Coronary artery (tissue), 2 donors: ENCODE measurements at regions not wholly inside any gene's neighbourhood (a gene's known extent, or its start where the extent isn't known, plus 50 kb on each side); places are given as distances from the start of the nearest gene placed in this dataset.

Experiments used
- DNase-seq: peaks from one replicate; pipeline ENCODE4 v3.0.0-alpha.2; 2017; ENCODE audit warnings: low spot score
- H3K27ac ChIP-seq, 2 donors: fragments of 200-600 bp; sonication (generic); one replicate each; pipeline ENCODE4 v1.5.1; 2016 to 2019
- H3K4me3 ChIP-seq: fragments of 200-600 bp; sonication (generic); 2 replicates; pipeline ENCODE4 v1.5.1; 2016; ENCODE audit warnings: mild to moderate bottlenecking, moderate library complexity
- TF ChIP-seq, protein P1 (sequence below): fragments of 200-600 bp; sonication (generic); IDR thresholded peaks from one replicate; pipeline ENCODE4 v1.5.1; 2019; ENCODE audit warnings: antibody characterized with exemption

DNA sequence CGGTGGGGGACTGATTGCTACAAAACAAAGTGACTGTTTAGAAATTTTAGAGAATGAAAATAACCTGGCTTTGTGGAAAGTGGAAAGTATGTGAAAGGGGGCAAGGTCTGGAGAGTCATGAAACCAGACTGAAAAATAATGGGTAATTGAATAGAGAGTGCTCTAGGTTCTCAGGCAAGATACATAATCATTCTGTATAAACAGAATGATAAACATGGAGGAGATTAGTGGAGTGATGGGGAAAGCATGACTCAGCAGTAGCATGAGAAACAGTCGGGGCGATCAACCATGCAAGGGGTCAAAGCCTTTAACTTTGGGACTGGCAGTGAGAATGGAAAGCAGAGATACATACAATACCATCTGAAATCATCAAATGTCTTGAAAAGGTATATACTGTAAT, 332.5 kb downstream of the CCER1 start:
- no peak overlapping the region for H3K4me3 ChIP-seq
- TF ChIP-seq, protein P1, sequence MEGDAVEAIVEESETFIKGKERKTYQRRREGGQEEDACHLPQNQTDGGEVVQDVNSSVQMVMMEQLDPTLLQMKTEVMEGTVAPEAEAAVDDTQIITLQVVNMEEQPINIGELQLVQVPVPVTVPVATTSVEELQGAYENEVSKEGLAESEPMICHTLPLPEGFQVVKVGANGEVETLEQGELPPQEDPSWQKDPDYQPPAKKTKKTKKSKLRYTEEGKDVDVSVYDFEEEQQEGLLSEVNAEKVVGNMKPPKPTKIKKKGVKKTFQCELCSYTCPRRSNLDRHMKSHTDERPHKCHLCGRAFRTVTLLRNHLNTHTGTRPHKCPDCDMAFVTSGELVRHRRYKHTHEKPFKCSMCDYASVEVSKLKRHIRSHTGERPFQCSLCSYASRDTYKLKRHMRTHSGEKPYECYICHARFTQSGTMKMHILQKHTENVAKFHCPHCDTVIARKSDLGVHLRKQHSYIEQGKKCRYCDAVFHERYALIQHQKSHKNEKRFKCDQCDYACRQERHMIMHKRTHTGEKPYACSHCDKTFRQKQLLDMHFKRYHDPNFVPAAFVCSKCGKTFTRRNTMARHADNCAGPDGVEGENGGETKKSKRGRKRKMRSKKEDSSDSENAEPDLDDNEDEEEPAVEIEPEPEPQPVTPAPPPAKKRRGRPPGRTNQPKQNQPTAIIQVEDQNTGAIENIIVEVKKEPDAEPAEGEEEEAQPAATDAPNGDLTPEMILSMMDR: no peak
- no peak overlapping the region for H3K27ac ChIP-seq
- DNase-seq: no peak

DNA sequence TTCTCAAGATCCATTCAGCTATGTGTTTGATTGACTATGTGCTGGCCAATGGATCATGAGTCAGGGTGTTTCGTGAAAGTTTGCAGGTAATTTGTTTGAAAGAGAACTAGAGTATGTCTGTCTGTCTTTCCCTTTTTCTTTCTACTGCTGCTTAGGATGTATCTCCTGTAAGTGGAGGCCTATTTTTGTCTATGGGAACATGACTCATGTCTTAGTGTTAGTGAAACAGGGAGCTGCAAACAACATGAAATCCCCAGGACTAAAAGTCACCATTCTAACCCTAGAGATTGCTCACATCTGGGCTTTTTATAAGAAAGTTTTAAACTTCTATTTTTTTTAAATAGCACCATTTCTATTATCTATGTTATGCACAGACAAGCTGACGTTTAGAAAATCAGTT, 333.0 kb downstream of the CCER1 start:
- H3K27ac ChIP-seq: no peak overlapping the region
- no peak overlapping the region for H3K4me3 ChIP-seq
- no peak for DNase-seq
- TF ChIP-seq, protein P1: no peak

DNA sequence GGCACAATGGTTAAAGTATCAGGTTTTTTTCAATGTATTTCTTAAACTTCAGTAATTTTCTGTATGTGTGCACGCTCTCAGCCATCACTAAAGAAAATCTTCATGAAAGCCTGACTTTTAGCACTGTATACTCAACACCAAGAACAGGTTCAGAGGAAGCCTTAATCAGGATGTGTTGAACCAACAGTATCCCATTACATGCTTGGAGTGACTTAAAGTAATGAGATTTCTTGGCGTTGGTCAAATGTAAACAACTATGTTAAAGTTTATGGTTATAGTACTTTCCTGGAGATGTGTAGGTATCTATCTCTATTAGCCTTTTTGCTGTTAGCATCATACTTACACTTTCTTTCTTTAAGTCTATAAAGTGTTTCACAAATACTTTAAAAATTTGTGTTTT, 335.0 kb downstream of the CCER1 start:
- DNase-seq: no peak
- no peak overlapping the region for H3K4me3 ChIP-seq
- no peak overlapping the region for H3K27ac ChIP-seq
- TF ChIP-seq, protein P1: no peak

DNA sequence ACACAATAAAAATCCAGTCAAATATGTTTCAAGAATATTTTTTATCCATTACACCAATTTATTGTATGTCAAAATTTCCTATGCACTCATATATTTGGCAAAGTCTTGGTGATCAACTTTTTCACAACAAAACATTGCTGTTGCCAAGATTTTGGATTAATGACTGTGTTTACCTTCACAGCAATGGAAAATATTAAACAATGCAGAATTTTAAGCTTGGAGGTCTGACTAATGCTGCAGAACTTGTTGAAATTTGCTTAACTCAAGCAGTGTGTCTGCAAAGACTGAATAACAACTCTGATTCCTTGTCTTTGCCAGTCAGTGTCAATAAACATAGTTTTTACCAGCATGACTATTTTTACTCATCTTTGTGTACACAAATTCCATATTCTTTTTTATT, 336.4 kb downstream of the CCER1 start:
- TF ChIP-seq, protein P1: no peak
- H3K27ac ChIP-seq: no peak overlapping the region
- DNase-seq: no peak
- H3K4me3 ChIP-seq: no peak overlapping the region

DNA sequence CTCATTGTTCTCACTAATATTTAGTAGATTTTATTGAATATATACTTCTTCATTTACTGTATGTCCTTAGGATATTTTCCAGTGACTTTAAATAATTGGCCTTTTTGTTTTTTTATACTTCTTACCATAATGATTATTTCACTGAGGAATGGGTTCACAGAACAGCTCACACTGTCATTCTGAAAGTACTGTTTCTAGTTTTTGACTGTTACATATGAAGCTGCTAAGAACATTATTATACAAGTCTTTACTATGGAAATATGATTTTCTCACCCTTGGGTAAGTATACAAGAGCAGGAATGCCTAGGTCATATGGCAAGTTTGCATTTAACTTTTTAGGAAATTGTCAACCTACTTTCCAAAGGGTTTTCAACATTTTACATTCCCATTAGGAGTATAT, 343.1 kb downstream of the CCER1 start:
- no peak for DNase-seq
- TF ChIP-seq, protein P1: no peak
- Histone ChIP-seq H3K4me3 (no peak overlapping the region), H3K27ac (no peak overlapping the region)

DNA sequence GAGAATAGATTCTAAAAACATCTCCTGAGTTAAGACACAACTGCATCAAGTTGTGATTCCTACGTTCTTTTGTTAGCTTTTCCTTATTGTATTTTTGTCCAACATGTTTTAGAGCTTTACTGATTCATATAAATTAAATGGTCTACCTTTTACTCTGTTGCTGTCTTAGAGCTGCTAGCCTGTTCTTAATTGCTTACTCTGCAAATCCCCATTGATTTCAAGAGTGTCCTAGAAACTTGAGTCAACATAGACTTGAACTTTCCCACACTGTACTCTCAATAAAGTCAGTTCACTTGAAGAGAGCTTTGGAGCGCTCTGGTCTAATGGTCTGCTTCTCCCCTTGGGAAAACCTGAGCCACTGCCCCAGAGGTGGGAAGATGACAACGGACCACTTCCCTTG, 343.9 kb downstream of the CCER1 start:
- TF ChIP-seq, protein P1: no peak

DNA sequence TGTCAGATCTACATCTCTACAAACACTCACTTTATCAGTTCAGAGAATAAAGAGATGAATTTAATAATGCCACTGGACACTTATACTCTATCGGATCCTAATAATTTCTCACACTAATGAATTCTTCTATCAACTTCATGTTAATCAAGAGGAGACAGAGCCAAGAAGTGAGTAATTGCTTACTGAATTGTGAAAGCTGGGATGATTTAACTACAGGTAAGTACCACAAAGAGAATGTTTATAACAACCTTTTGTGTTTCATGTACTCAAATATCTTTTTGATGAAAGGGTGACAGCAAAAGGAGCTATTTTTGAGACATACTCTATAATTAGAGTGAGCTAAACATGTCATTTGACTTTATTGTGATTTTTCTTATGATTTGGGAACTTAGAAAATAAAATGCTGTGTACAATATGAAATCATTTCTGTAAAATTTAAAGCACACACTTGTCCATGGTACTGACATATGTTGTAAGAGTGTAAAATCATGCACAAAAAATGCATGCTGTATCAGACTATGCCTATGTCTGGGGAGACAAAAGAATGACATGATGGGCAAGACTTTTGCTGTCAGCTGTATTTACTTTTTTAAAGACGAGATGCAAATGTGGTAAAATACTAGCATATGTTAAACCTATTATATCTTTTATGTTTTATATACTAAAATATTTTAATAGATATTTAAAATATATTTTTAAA, 361.2 kb downstream of the CCER1 start:
- Histone ChIP-seq H3K4me3 (no peak overlapping the region), H3K27ac (no peak overlapping the region)
- DNase-seq: no peak
- TF ChIP-seq, protein P1: no peak

More for the DNA sequence above, 343.9 kb downstream of the CCER1 start:
- Histone ChIP-seq H3K27ac (no peak overlapping the region), H3K4me3 (no peak overlapping the region)
- DNase-seq: no peak
